Glomerular visceral epithelial cell (primary cell): ENCODE measurements at regions not wholly inside any gene's neighbourhood (a gene's known extent, or its start where the extent isn't known, plus 50 kb on each side); places are given as distances from the start of the nearest gene placed in this dataset.

ENCODE experiments used
- DNase-seq: peaks from one replicate; pipeline ENCODE4 v3.0.0-alpha.2; 2016; ENCODE audit errors: extremely low spot score

- no peak for DNase-seq
Observed at GRCh38 chr3:66165660-66166059, 55.1 kb upstream of the SLC25A26 start.

- no peak for DNase-seq
Observed at GRCh38 chr3:66164155-66164554, 56.6 kb upstream of the SLC25A26 start.

- DNase-seq: no peak
Observed at GRCh38 chr3:66163222-66163621, 57.6 kb upstream of the SLC25A26 start.

- DNase-seq: no peak
Observed at GRCh38 chr3:66162766-66163165, 58.0 kb upstream of the SLC25A26 start.

- DNase-seq: no peak
Observed at GRCh38 chr3:66158933-66159683, 61.7 kb upstream of the SLC25A26 start.

- DNase-seq: peak; percentile 36
Observed at GRCh38 chr3:66154444-66154861, 66.3 kb upstream of the SLC25A26 start.

- peak; percentile 86 for DNase-seq
Observed at GRCh38 chr3:66153481-66154443, 67.0 kb upstream of the SLC25A26 start.

- no peak for DNase-seq
Observed at GRCh38 chr3:66152336-66152735, 68.5 kb upstream of the SLC25A26 start.

- no peak for DNase-seq
Observed at GRCh38 chr3:66150977-66151376, 69.8 kb upstream of the SLC25A26 start.

- no peak for DNase-seq
Observed at GRCh38 chr3:66149269-66149668, 71.5 kb upstream of the SLC25A26 start.

GRCh38 chr3:66145408-66145733 lies 75.4 kb upstream of the SLC25A26 start:
- DNase-seq: no peak

GRCh38 chr3:66144568-66145407 lies 76.0 kb upstream of the SLC25A26 start:
- DNase-seq: peak; percentile 39

- DNase-seq: no peak
Observed at GRCh38 chr3:66142079-66142478, 78.7 kb upstream of the SLC25A26 start.

GRCh38 chr3:66140743-66141372 lies 79.9 kb upstream of the SLC25A26 start:
- peak; percentile 15 for DNase-seq

- no peak for DNase-seq
Observed at GRCh38 chr3:66140106-66140505, 80.7 kb upstream of the SLC25A26 start.

- no peak for DNase-seq
Observed at GRCh38 chr3:66139415-66139814, 81.4 kb upstream of the SLC25A26 start.

GRCh38 chr3:66138336-66139313 lies 82.2 kb upstream of the SLC25A26 start:
- peak; percentile 61 for DNase-seq

- no peak for DNase-seq
Observed at GRCh38 chr3:66136597-66136996, 84.2 kb upstream of the SLC25A26 start.

GRCh38 chr3:66133853-66134445 lies 86.9 kb upstream of the SLC25A26 start:
- DNase-seq: no peak
